ENCODE measurements at regions not wholly inside any gene's neighbourhood (a gene's known extent, or its start where the extent isn't known, plus 50 kb on each side); places are given as distances from the start of the nearest gene placed in this dataset.

DNA sequence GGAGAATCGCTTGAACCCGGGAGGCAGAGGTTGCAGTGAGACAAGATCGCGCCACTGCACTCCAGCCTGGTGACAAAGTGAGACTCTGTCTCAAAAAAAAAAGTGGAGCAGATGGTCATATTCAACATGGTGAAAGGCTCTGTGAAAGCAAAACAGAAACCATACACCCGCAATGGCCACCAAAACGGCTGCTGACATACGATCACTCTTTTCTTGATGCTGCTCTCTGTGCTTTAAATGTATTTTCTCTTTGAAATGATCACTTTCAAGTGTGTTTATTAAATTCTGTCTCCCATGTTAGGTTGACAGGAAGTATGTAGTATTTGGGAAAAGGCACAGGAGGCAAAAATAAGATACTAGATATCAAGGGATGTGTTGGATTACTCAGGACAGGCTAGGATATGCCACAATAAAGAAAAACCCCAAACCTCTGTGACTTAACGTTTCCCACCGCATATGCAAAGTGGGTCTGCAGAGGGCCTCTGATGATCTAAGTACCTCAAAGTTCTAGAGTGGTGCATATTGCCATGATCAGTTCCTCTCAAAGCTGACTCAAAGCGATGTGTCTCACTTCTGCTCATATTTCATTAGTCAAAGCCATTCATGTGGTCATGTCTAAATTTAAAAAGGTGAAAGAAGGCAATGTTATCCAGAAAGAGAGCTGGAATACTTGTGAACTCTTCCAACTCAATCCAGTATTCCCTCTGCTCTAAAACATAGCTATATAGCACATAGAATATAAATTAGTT, 155.1 kb upstream of the SOX4 start:
- DNase-seq (ENCODE audit: low read depth) = no peak
- TF ChIP-seq, protein P1, sequence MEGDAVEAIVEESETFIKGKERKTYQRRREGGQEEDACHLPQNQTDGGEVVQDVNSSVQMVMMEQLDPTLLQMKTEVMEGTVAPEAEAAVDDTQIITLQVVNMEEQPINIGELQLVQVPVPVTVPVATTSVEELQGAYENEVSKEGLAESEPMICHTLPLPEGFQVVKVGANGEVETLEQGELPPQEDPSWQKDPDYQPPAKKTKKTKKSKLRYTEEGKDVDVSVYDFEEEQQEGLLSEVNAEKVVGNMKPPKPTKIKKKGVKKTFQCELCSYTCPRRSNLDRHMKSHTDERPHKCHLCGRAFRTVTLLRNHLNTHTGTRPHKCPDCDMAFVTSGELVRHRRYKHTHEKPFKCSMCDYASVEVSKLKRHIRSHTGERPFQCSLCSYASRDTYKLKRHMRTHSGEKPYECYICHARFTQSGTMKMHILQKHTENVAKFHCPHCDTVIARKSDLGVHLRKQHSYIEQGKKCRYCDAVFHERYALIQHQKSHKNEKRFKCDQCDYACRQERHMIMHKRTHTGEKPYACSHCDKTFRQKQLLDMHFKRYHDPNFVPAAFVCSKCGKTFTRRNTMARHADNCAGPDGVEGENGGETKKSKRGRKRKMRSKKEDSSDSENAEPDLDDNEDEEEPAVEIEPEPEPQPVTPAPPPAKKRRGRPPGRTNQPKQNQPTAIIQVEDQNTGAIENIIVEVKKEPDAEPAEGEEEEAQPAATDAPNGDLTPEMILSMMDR (IDR thresholded peaks at IDR 0.05; ENCODE audit: control insufficient read depth, insufficient read depth, low read depth, low read length, missing control alignments) = no peak
- no peak overlapping the region for H3K4me3 ChIP-seq (ENCODE audit: control insufficient read depth, low read depth, low read length)

DNA sequence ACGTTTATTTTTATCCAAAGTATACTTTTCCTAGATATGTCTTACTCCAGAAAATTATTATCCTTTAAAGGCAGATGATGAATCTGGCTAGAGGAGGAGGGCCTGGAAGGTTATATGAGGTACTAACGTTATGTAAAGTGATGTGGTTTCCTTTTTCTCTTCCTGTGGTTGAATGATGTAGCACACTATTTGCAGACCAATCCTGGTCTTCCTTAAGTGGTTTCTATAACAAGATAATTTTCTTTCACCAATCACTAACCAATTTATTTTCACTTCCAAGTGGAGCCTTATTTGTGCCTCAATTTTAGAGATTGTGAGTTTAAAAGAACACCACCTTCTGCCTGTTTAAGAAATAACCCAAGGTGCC, 154.6 kb upstream of the SOX4 start:
- no peak overlapping the region for H3K4me3 ChIP-seq (ENCODE audit: control insufficient read depth, low read depth, low read length)
- DNase-seq (ENCODE audit: low read depth) = no peak
- TF ChIP-seq, protein P1 (IDR thresholded peaks at IDR 0.05; ENCODE audit: control insufficient read depth, insufficient read depth, low read depth, low read length, missing control alignments) = no peak

DNA sequence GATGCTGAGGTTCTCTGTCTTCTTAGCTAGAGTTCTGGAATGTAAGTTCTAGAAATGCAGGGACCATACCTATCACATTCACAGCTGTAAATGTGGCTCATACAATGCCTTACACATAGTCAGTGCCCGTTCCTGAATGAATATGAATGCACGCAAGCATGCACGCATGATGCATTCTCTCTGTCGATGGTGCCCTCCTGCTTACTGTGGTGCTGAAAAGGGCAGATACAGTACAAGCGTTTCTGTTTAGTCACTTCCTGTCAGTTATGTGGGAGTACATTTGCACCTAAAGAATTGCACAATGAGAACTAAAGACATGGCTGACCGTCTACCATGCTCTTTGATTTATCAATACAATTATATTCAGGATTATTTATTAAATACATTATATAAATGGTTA, 152.2 kb upstream of the SOX4 start:
- TF ChIP-seq, protein P1 (IDR thresholded peaks at IDR 0.05; ENCODE audit: control insufficient read depth, insufficient read depth, low read depth, low read length, missing control alignments) = no peak
- H3K4me3 ChIP-seq (ENCODE audit: control insufficient read depth, low read depth, low read length) = no peak overlapping the region
- DNase-seq (ENCODE audit: low read depth) = no peak

DNA sequence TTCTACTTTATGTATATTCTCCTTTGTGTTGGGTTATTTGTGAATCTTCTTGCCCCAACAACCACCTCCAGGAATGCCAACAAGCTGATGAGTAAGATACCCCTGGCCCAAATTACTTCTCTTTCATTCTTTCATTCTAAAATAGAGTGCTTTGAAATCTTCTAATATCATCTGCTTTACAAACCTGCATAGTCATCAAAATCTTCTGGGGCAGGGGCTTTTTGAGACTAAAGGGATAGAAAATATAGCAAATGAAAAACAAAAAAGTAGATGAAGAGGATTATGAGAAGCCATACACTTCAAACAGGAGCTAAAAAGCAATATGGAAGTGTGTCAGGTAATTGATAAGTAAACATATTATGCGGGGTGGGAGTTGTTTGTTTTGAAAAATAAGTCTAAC, 150.7 kb upstream of the SOX4 start:
- TF ChIP-seq, protein P1 (IDR thresholded peaks at IDR 0.05; ENCODE audit: control insufficient read depth, insufficient read depth, low read depth, low read length, missing control alignments) = no peak
- DNase-seq (ENCODE audit: low read depth) = no peak
- no peak overlapping the region for H3K4me3 ChIP-seq (ENCODE audit: control insufficient read depth, low read depth, low read length)

DNA sequence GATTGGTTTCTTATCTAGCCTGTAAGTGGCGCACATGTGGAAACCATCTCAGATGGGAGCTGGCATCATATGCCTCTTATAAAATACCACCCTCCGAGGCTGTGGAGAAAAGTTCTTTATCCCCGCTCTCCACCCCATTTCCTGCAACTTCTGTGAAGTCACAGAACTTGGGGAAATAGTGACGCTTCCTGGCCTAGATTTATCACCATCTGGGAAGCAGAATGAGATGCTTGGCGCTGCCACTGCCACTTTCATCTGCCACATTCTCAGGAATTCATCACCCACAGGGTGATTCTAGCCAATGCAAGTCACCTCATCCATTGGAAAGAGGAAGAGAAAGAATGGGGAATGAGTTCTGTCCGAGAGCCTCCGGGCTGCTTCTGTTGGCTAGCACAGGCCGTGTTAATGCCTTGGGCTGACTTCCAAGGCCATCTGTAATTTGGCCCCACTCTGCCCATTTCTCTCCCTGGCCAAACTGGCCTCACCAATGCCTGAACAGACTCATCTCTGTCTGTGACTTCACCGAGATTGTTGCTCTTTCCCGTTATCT, 148.8 kb upstream of the SOX4 start:
- no peak for DNase-seq (ENCODE audit: low read depth)
- TF ChIP-seq, protein P1 (IDR thresholded peaks at IDR 0.05; ENCODE audit: control insufficient read depth, insufficient read depth, low read depth, low read length, missing control alignments) = no peak
- H3K4me3 ChIP-seq (ENCODE audit: control insufficient read depth, low read depth, low read length) = no peak overlapping the region

DNA sequence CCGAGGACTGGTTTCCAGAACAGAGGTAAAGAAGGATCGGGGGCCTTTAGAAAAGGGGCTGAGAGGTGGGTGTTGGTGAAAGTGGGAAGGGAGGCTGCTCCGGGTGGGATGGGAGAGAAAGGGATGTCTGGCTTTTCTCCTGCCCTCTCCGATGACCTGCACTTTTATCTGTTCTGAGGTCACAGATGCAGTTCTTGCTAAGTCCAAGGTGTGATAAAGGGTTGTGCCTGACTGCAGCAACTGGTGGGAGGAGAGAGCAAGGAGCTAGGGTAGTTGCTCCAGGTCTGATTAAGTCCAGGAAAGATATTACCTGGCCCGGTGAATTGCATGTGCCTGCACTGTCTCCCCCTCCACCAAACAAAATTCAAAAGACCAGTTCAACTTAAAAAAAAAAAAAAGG, 145.6 kb upstream of the SOX4 start:
- no peak overlapping the region for H3K4me3 ChIP-seq (ENCODE audit: control insufficient read depth, low read depth, low read length)
- TF ChIP-seq, protein P1 (IDR thresholded peaks at IDR 0.05; ENCODE audit: control insufficient read depth, insufficient read depth, low read depth, low read length, missing control alignments) = no peak
- DNase-seq (ENCODE audit: low read depth) = no peak
